ENCODE measurements at regions not wholly inside any gene's neighbourhood (a gene's known extent, or its start where the extent isn't known, plus 50 kb on each side); places are given as distances from the start of the nearest gene placed in this dataset.
"Not testable (repeated sequence)": the region's sequence is repeated elsewhere in the genome, so short reads cannot be mapped to it uniquely, and the experiment has no call there.

DNA sequence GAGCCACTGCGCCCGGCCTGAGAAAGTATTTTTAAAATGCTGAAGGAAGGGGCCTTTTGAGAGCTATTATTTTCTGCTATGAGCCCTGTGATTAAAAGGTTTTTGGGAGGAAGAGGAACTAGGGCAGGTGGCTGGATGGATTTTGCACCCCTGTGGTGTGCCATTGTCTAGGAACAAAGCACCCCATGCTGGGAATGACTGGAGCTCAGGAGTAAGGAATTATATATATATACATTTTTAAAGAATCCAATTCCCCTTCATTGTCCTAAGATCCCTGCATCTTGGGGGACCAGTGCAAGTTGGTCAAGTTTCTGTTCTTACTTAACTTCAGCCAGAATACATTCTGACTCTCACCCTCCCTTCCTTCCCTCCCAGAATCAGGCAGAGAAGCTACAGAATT, 91.6 kb downstream of the ZNF648 start:
- H3K27ac ChIP-seq: no peak overlapping the region
- H3K27me3 ChIP-seq: no peaks in the 10 kb centered on the region
- H3K4me1 ChIP-seq: no peaks in the 10 kb centered on the region; a peak in 1 of 20 replicates
- H3K36me3 ChIP-seq: no peaks in the 10 kb centered on the region
- no peaks in the 10 kb centered on the region for H4K20me1 ChIP-seq
- peaks cover 0 to 13% (median 4%) of the 10 kb centered on the region in 11 experiments; a peak in 13 of 22 replicates for H3K9me3 ChIP-seq (replicated peaks in 1 of 11)
- no peak overlapping the region for H3K4me3 ChIP-seq
- H3K4me2 ChIP-seq: no peak overlapping the region
- no peak overlapping the region for H3K9ac ChIP-seq
- TF ChIP-seq Cebpa-rat (IDR thresholded peaks at IDR 0.05): no peak

DNA sequence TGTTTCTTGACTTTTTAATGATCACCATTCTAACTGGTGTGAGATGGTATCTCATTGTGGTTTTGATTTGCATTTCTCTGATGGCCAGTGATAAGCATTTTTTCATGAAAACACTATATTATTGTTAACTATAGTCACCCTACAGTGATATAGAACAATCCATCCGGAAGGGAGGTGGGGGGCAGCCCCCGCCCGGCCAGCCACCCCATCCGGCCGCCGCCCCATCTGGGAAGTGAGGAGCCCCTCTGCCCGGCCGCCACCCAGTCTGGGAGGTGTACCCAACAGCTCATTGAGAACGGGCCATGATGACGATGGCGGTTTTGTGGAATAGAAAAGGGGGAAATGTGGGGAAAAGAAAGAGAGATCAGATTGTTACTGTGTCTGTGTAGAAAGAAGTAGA, 106.8 kb downstream of the ZNF648 start:
- peaks cover 0 to 21% (median 4%) of the 10 kb centered on the region in 10 experiments; a peak in 11 of 20 replicates for H3K4me1 ChIP-seq
- H3K9me3 ChIP-seq (replicated peaks in 1 of 11): peaks cover 34 to 51% (median 44%) of the 10 kb centered on the region in 11 experiments
- H3K36me3 ChIP-seq, H3K4me3 ChIP-seq, H4K20me1 ChIP-seq, H3K4me2 ChIP-seq, H3K27me3 ChIP-seq, H3K27ac ChIP-seq, H3K9ac ChIP-seq: not testable (repeated sequence)

DNA sequence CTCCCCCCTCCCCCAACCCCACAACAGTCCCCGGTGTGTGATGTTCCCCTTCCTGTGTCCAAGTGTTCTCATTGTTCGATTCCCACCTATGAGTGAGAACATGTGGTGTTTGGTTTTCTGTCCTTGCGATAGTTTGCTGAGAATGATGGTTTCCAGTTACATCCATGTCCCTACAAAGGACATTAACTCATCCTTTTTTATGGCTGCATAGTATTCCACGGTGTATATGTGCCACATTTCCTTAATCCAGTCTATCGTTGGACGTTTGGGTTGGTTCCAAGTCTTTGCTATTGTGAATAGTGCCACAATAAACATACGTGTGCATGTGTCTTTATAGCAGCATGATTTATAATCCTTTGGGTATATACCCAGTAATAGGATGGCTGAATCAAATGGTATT, 107.3 kb downstream of the ZNF648 start:
- not testable (repeated sequence) for H4K20me1 ChIP-seq, H3K9ac ChIP-seq, H3K27me3 ChIP-seq, H3K27ac ChIP-seq, H3K4me3 ChIP-seq, H3K4me2 ChIP-seq, H3K36me3 ChIP-seq
- Histone ChIP-seq H3K9me3 (replicated peaks in 1 of 11) (peaks cover 30 to 50% (median 42%) of the 10 kb centered on the region in 11 experiments), H3K4me1 (peaks cover 4 to 26% (median 9%) of the 10 kb centered on the region in 10 experiments; a peak in 18 of 20 replicates)

GRCh38 chr1:181953596-181953995, 107.9 kb downstream of the ZNF648 start:
- no peak overlapping the region for H3K4me3 ChIP-seq
- no peak overlapping the region for H3K4me2 ChIP-seq
- H3K27ac ChIP-seq: no peak overlapping the region
- no peak overlapping the region for H3K9ac ChIP-seq
- H4K20me1 ChIP-seq: no peaks in the 10 kb centered on the region
- no peaks in the 10 kb centered on the region for H3K27me3 ChIP-seq
- H3K4me1 ChIP-seq: peaks cover 7 to 32% (median 13%) of the 10 kb centered on the region in 10 experiments; a peak in 18 of 20 replicates
- peaks cover 32 to 50% (median 43%) of the 10 kb centered on the region in 11 experiments for H3K9me3 ChIP-seq (replicated peaks in 1 of 11)
- TF ChIP-seq Cebpa-rat (IDR thresholded peaks at IDR 0.05): no peak
- no peaks in the 10 kb centered on the region for H3K36me3 ChIP-seq

DNA sequence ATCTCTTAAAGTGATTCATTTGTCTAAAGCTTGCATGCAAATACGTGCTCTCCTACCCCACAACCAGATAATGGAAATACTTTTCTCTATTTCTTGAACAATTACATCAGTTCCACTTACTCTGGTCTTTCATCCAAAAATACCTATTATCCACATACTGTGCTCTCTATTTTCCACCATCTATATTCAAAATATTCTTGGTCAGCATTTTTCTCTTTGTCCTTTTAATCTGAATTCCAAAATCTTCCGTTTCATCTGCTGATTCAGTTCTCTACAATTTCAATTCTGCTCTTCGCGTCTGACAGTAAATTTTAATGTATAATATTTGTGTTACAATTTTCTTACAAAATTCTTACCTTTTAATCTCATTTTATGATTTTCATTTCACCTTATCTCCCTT, 110.3 kb downstream of the ZNF648 start:
- Histone ChIP-seq H3K27me3 (no peaks in the 10 kb centered on the region), H3K4me1 (peaks cover 7 to 35% (median 13%) of the 10 kb centered on the region in 10 experiments; a peak in 18 of 20 replicates), H3K36me3 (0 out of 22 replicates have a peak, but pooled peaks cover 0 to 4% (median 0%) of the 10 kb centered on the region in 11 experiments), H3K9me3 (replicated peaks in 1 of 11) (peaks cover 39 to 50% (median 46%) of the 10 kb centered on the region in 11 experiments), H3K4me3 (no peak overlapping the region), H3K27ac (no peak overlapping the region), H4K20me1 (no peaks in the 10 kb centered on the region), H3K9ac (no peak overlapping the region), H3K4me2 (peak overlapping the region in 1 of 11 experiments; percentile 26; a peak in 2 of 22 replicates)
- TF ChIP-seq Cebpa-rat (IDR thresholded peaks at IDR 0.05): no peak

- peaks cover 7 to 35% (median 13%) of the 10 kb centered on the region in 10 experiments; a peak in 18 of 20 replicates for H3K4me1 ChIP-seq
- H3K9me3 ChIP-seq (replicated peaks in 1 of 11): peaks cover 41 to 55% (median 49%) of the 10 kb centered on the region in 11 experiments
- H3K27ac ChIP-seq: peak overlapping the region in 2 of 11 experiments; percentile 11 to 51; a peak in 3 of 22 replicates
- 0 out of 22 replicates have a peak, but pooled peaks cover 0 to 4% (median 0%) of the 10 kb centered on the region in 11 experiments for H3K36me3 ChIP-seq
- no peak for TF ChIP-seq Cebpa-rat (IDR thresholded peaks at IDR 0.05)
- H3K27me3 ChIP-seq: no peaks in the 10 kb centered on the region
- no peaks in the 10 kb centered on the region for H4K20me1 ChIP-seq
- peak overlapping the region; percentile 3 to 69 (median 30); a peak in 21 of 22 replicates for H3K4me2 ChIP-seq
- 0 out of 20 replicates have a peak overlapping the region, but pooled peaks of 1 of the 10 experiments have one; percentile 13 for H3K4me3 ChIP-seq
- H3K9ac ChIP-seq: no peak overlapping the region
Observed at GRCh38 chr1:181949500-181949899, 112.0 kb downstream of the ZNF648 start.

- Histone ChIP-seq H3K4me3 (0 out of 20 replicates have a peak overlapping the region, but pooled peaks of 1 of the 10 experiments have one; percentile 13), H3K4me1 (peaks cover 7 to 35% (median 13%) of the 10 kb centered on the region in 10 experiments; a peak in 18 of 20 replicates), H3K9ac (no peak overlapping the region), H4K20me1 (no peaks in the 10 kb centered on the region), H3K9me3 (replicated peaks in 1 of 11) (peaks cover 40 to 62% (median 51%) of the 10 kb centered on the region in 11 experiments), H3K27ac (no peak overlapping the region), H3K27me3 (no peaks in the 10 kb centered on the region), H3K4me2 (peak overlapping the region in 1 of 11 experiments; percentile 69; a peak in 1 of 22 replicates), H3K36me3 (0 out of 22 replicates have a peak, but pooled peaks cover 0 to 4% (median 0%) of the 10 kb centered on the region in 11 experiments)
- TF ChIP-seq Cebpa-rat (IDR thresholded peaks at IDR 0.05): no peak
Observed at GRCh38 chr1:181948372-181948771, 113.1 kb downstream of the ZNF648 start.

GRCh38 chr1:181947441-181947840, 114.1 kb downstream of the ZNF648 start:
- peak overlapping the region in 1 of 11 experiments; percentile 1; a peak in 1 of 22 replicates for H3K27ac ChIP-seq
- no peaks in the 10 kb centered on the region for H3K27me3 ChIP-seq
- no peak overlapping the region for H3K4me3 ChIP-seq
- H3K4me2 ChIP-seq: no peak overlapping the region
- H3K36me3 ChIP-seq: 0 out of 22 replicates have a peak, but pooled peaks cover 0 to 4% (median 0%) of the 10 kb centered on the region in 11 experiments
- H4K20me1 ChIP-seq: no peaks in the 10 kb centered on the region
- peaks cover 7 to 35% (median 13%) of the 10 kb centered on the region in 10 experiments; a peak in 18 of 20 replicates for H3K4me1 ChIP-seq
- no peak overlapping the region for H3K9ac ChIP-seq
- peaks cover 40 to 62% (median 51%) of the 10 kb centered on the region in 11 experiments for H3K9me3 ChIP-seq (replicated peaks in 1 of 11)
- TF ChIP-seq Cebpa-rat (IDR thresholded peaks at IDR 0.05): no peak

DNA sequence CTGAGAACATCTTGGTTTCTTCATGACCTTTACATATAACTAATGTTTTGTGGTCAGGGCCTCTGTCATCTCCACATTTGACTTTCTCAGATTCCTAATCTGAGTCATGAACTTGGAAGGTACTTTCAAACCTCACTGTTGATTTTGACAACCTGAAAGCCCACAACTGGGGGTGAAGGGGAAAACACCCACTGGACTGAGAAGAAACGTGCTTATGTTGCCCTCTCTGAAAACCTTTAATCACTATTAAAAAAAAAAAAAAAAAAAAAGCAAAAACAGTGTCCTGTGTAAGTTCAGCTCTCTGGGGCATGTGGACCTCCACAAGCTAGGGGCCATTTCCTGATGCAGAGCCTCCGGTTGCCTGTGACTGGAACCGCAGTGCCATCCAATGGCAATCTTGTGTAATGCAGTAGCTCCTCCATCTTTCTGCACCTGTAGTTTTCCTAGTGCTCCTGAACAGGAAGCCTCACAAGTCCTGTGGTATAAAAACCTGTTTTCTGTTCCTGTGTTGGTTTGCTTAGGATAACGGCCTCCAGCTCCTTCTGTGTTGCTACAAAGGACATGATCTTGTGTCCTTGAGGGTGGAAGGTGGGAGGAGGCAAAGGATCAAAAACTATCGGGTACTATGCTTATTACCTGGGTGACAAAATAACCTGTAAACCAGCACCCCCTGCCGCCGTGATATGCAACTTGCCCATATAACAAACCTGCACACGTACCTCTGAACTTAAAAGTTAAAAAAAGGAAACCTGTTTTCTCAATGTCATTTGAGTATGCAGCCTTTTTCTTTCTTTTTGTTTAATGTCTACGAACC, 124.5 kb downstream of the ZNF648 start:
- TF ChIP-seq Cebpa-rat (IDR thresholded peaks at IDR 0.05): no peak
- no peak overlapping the region for H3K4me3 ChIP-seq
- H3K9ac ChIP-seq: no peak overlapping the region
- no peaks in the 10 kb centered on the region for H4K20me1 ChIP-seq
- no peaks in the 10 kb centered on the region for H3K36me3 ChIP-seq
- no peaks in the 10 kb centered on the region for H3K27me3 ChIP-seq
- H3K4me1 ChIP-seq: peaks cover 0 to 6% (median 0%) of the 10 kb centered on the region in 10 experiments; a peak in 2 of 20 replicates
- H3K4me2 ChIP-seq: no peak overlapping the region
- H3K27ac ChIP-seq: no peak overlapping the region
- no peaks in the 10 kb centered on the region for H3K9me3 ChIP-seq (replicated peaks in 1 of 11)
